ENCODE measurements at regions not wholly inside any gene's neighbourhood (a gene's known extent, or its start where the extent isn't known, plus 50 kb on each side); places are given as distances from the start of the nearest gene placed in this dataset.

- Histone ChIP-seq H3K4me3 (no peak overlapping the region), H3K4me2 (ENCODE audit: control insufficient read depth, insufficient read depth) (no peak overlapping the region), H3K9me3 (replicated peaks; ENCODE audit: control insufficient read depth, insufficient read depth, low read length) (no peaks in the 10 kb centered on the region), H4K20me1 (ENCODE audit: control insufficient read depth, insufficient read depth) (no peaks in the 10 kb centered on the region), H3K36me3 (ENCODE audit: control insufficient read depth in 2 of 2, insufficient read depth in 2 of 2, low read length in 1 of 2) (no peaks in the 10 kb centered on the region), H3K9ac (ENCODE audit: control insufficient read depth, insufficient read depth, low read length) (no peak overlapping the region), H3K27me3 (replicated peaks in 1 of 2; ENCODE audit: control insufficient read depth in 2 of 2, insufficient read depth in 2 of 2, low read length in 1 of 2) (no peaks in the 10 kb centered on the region), H3K4me1 (ENCODE audit: control insufficient read depth, insufficient read depth, low read length) (no peaks in the 10 kb centered on the region), H2AFZ (ENCODE audit: control insufficient read depth, low read depth, low read length) (no peak overlapping the region), H3K79me2 (ENCODE audit: control insufficient read depth, insufficient read depth, low read length) (no peaks in the 10 kb centered on the region), H3K27ac (ENCODE audit: control insufficient read depth, insufficient read depth) (no peak overlapping the region)
- ChIA-PET CTCF (no interaction called here), RAD21 (ENCODE audit: unreplicated experiment) (no interaction called here), SMC1A (ENCODE audit: uncharacterized antibody, unreplicated experiment) (no interaction called here), POLR2A (no interaction called here)
- FAIRE-seq: no peak
- TF ChIP-seq ASH2L (IDR thresholded peaks at IDR 0.05; ENCODE audit: borderline replicate concordance, low read depth) (no peak), JUNB (IDR thresholded peaks at IDR 0.05) (no peak), ZBTB4 (CRISPR knock-in tag; IDR thresholded peaks at IDR 0.05) (no peak), CBFB (IDR thresholded peaks at IDR 0.05; ENCODE audit: low read depth) (no peak)
- intact Hi-C loops (cut with micrococcal nuclease; ENCODE audit: unreplicated experiment): no loop called here
- no peak for DNase-seq (ENCODE audit: low read depth, low spot score)
- no TSS peak for BruUV-seq (replicated peaks)
- 42% methylated on average over 2 of the region's 2 CpGs for WGBS (ENCODE audit: insufficient coverage, insufficient replicate concordance, low lambda C conversion rate, missing lambda C conversion rate)
- in situ Hi-C loops (cut with MboI): no loop called here
- ATAC-seq: no peak
Measured at GRCh38 chr9:118449554-118449953, 745.4 kb downstream of the TLR4 start.

- ChIA-PET SMC1A (ENCODE audit: uncharacterized antibody, unreplicated experiment) (no interaction called here), CTCF (no interaction called here), POLR2A (no interaction called here), RAD21 (ENCODE audit: unreplicated experiment) (no interaction called here)
- H3K79me2 ChIP-seq (ENCODE audit: control insufficient read depth, insufficient read depth, low read length): no peaks in the 10 kb centered on the region
- 0% methylated on average over 2 of the region's 2 CpGs for WGBS (ENCODE audit: insufficient coverage, insufficient replicate concordance, low lambda C conversion rate, missing lambda C conversion rate)
- no TSS peak for BruUV-seq (replicated peaks)
- in situ Hi-C loops (cut with MboI) (no loop called here), intact Hi-C loops (cut with micrococcal nuclease; ENCODE audit: unreplicated experiment) (no loop called here)
- H3K4me3 ChIP-seq: no peak overlapping the region
- H4K20me1 ChIP-seq (ENCODE audit: control insufficient read depth, insufficient read depth): no peaks in the 10 kb centered on the region
- no peaks in the 10 kb centered on the region for H3K36me3 ChIP-seq (ENCODE audit: control insufficient read depth in 2 of 2, insufficient read depth in 2 of 2, low read length in 1 of 2)
- H3K9ac ChIP-seq (ENCODE audit: control insufficient read depth, insufficient read depth, low read length): no peak overlapping the region
- H3K27me3 ChIP-seq (replicated peaks in 1 of 2; ENCODE audit: control insufficient read depth in 2 of 2, insufficient read depth in 2 of 2, low read length in 1 of 2): no peaks in the 10 kb centered on the region
- no peaks in the 10 kb centered on the region for H3K9me3 ChIP-seq (replicated peaks; ENCODE audit: control insufficient read depth, insufficient read depth, low read length)
- no peak for ATAC-seq
- no peaks in the 10 kb centered on the region for H3K4me1 ChIP-seq (ENCODE audit: control insufficient read depth, insufficient read depth, low read length)
- H3K4me2 ChIP-seq (ENCODE audit: control insufficient read depth, insufficient read depth): no peak overlapping the region
- no peak overlapping the region for H2AFZ ChIP-seq (ENCODE audit: control insufficient read depth, low read depth, low read length)
- no peak for DNase-seq (ENCODE audit: low read depth, low spot score)
- no peak overlapping the region for H3K27ac ChIP-seq (ENCODE audit: control insufficient read depth, insufficient read depth)
- no peak for FAIRE-seq
- TF ChIP-seq MEF2B (IDR thresholded peaks at IDR 0.05; ENCODE audit: partially characterized antibody, poor library complexity, severe bottlenecking) (no peak), GATAD2B (conservative IDR thresholded peaks at IDR 0.05; ENCODE audit: low read depth) (no peak), PAX8 (IDR thresholded peaks at IDR 0.05) (no peak), CUX1 (IDR thresholded peaks at IDR 0.05; ENCODE audit: insufficient replicate concordance, low read depth, low read length) (no peak), MXI1 (IDR thresholded peaks at IDR 0.05; ENCODE audit: low read depth, low read length) (no peak), SMARCA5 (IDR thresholded peaks at IDR 0.05) (no peak), BMI1 (IDR thresholded peaks at IDR 0.05; ENCODE audit: borderline replicate concordance) (no peak)
Measured at GRCh38 chr9:118455259-118455658, 751.1 kb downstream of the TLR4 start.

Measured in GM12878 (cell line).